ENCODE measurements at regions not wholly inside any gene's neighbourhood (a gene's known extent, or its start where the extent isn't known, plus 50 kb on each side); places are given as distances from the start of the nearest gene placed in this dataset.

- no peaks in the 10 kb centered on the region for H3K4me1 ChIP-seq
- H3K27me3 ChIP-seq: peaks cover 0 to 13% of the 10 kb centered on the region in 2 donors
- TF ChIP-seq, protein P1, sequence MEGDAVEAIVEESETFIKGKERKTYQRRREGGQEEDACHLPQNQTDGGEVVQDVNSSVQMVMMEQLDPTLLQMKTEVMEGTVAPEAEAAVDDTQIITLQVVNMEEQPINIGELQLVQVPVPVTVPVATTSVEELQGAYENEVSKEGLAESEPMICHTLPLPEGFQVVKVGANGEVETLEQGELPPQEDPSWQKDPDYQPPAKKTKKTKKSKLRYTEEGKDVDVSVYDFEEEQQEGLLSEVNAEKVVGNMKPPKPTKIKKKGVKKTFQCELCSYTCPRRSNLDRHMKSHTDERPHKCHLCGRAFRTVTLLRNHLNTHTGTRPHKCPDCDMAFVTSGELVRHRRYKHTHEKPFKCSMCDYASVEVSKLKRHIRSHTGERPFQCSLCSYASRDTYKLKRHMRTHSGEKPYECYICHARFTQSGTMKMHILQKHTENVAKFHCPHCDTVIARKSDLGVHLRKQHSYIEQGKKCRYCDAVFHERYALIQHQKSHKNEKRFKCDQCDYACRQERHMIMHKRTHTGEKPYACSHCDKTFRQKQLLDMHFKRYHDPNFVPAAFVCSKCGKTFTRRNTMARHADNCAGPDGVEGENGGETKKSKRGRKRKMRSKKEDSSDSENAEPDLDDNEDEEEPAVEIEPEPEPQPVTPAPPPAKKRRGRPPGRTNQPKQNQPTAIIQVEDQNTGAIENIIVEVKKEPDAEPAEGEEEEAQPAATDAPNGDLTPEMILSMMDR (IDR thresholded peaks at IDR 0.05): no peak
- DNase-seq (no peak), ATAC-seq (no peak)
- H3K27ac ChIP-seq: no peak overlapping the region
- H3K4me3 ChIP-seq: no peak overlapping the region
- intact Hi-C loops (cut with DNase I): no loop called here
- H3K9me3 ChIP-seq: no peaks in the 10 kb centered on the region
- H3K36me3 ChIP-seq: no peaks in the 10 kb centered on the region
Measured at GRCh38 chr19:29421196-29421545, 104.6 kb upstream of the VSTM2B start.

DNA sequence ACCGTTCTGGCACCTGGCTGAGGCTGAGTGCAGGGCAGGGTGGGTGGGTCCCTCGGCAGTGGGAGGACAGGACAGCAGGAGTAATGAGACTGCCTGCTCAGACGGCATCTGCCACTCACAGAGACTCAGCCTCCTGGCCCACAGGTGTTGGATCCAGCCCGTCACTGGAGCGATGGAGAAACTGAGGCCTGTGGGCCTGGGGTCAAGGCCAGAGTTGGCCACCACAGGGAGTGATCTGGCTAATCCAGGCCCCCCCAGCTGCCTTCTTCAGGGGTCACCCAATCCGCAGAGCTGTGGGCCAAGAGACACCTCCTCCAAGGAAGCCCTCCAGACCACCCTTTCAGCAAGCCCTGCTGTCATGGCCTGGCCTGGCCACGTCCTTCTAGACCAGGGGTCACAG, 103.7 kb upstream of the VSTM2B start:
- Histone ChIP-seq H3K4me3 (no peak overlapping the region), H3K9me3 (no peaks in the 10 kb centered on the region), H3K27me3 (peaks cover 0 to 13% of the 10 kb centered on the region in 2 donors), H3K4me1 (no peaks in the 10 kb centered on the region), H3K36me3 (no peaks in the 10 kb centered on the region), H3K27ac (no peak overlapping the region)
- TF ChIP-seq, protein P1 (IDR thresholded peaks at IDR 0.05): no peak
- intact Hi-C loops (cut with DNase I): no loop called here
- ATAC-seq (no peak), DNase-seq (no peak)

DNA sequence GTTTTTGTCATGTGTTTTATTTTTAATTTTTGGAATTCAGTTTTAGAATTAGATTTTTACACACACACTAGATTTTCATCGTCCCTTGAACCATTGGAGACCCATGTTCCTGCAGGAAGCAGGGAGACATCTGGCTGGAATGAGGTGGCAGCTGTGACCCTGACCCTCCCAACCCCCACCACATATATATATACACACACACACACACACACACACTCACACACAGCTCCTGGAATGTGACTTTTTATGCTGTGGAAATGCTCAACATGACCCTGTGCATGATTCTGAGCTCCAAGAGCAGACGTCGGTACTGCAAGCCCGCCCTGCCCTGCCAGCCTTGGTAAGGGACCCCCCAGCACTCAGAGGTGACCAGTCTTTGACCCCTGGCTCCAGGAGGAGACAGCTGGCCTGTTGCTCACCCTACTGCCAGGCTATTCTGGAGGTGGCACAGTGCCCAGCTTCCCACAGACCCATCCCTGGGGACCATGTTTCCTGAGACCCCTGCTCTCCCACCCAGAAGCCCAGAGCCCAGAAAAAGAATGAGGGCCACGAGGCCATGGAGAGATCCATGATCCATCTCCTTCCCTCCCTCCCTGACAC, 103.2 kb upstream of the VSTM2B start:
- Histone ChIP-seq H3K9me3 (no peaks in the 10 kb centered on the region), H3K4me3 (no peak overlapping the region), H3K27ac (no peak overlapping the region), H3K4me1 (no peaks in the 10 kb centered on the region), H3K36me3 (no peaks in the 10 kb centered on the region), H3K27me3 (peaks cover 0 to 7% of the 10 kb centered on the region in 2 donors)
- ATAC-seq (no peak), DNase-seq (peak in 1 of 4 donors; percentile 36)
- intact Hi-C loops (cut with DNase I): no loop called here
- TF ChIP-seq, protein P1 (IDR thresholded peaks at IDR 0.05): no peak

DNA sequence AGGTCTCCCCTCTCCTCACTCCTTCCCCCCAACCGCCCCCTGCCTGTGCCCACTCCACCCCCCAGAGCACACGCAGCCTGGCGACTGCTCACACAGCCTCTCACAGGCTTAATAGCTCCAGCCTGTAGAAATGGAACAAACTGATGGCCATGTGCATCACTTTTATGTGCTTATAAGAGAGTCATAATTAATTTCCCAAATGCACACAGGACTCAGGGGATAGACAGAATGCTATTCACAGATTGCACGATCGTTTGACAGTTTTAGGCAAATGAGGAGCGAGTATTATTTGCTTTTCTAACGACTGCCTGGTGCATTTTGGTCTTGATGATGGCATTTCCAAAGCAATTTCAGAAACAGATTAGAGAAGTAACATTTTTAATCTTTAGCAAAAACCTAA, 97.7 kb upstream of the VSTM2B start:
- intact Hi-C loops (cut with DNase I): no loop called here
- ATAC-seq (no peak), DNase-seq (no peak)
- Histone ChIP-seq H3K27ac (no peak overlapping the region), H3K36me3 (no peaks in the 10 kb centered on the region), H3K9me3 (no peaks in the 10 kb centered on the region), H3K4me3 (no peak overlapping the region), H3K27me3 (peaks cover 0 to 17% of the 10 kb centered on the region in 2 donors), H3K4me1 (no peaks in the 10 kb centered on the region)
- TF ChIP-seq, protein P1 (IDR thresholded peaks at IDR 0.05): no peak

GRCh38 chr19:29429021-29429420, 96.8 kb upstream of the VSTM2B start:
- no peak overlapping the region for H3K27ac ChIP-seq
- TF ChIP-seq, protein P1 (IDR thresholded peaks at IDR 0.05): no peak

More at GRCh38 chr19:29429021-29429420, 96.8 kb upstream of the VSTM2B start:
- H3K4me1 ChIP-seq: no peaks in the 10 kb centered on the region
- ATAC-seq (no peak), DNase-seq (no peak)
- peaks cover 0 to 25% of the 10 kb centered on the region in 2 donors for H3K27me3 ChIP-seq
- H3K36me3 ChIP-seq: no peaks in the 10 kb centered on the region
- no peak overlapping the region for H3K4me3 ChIP-seq
- intact Hi-C loops (cut with DNase I): no loop called here
- H3K9me3 ChIP-seq: no peaks in the 10 kb centered on the region

All from left lung (tissue), 4 donors.